ENCODE measurements at regions not wholly inside any gene's neighbourhood (a gene's known extent, or its start where the extent isn't known, plus 50 kb on each side); places are given as distances from the start of the nearest gene placed in this dataset.

DNA sequence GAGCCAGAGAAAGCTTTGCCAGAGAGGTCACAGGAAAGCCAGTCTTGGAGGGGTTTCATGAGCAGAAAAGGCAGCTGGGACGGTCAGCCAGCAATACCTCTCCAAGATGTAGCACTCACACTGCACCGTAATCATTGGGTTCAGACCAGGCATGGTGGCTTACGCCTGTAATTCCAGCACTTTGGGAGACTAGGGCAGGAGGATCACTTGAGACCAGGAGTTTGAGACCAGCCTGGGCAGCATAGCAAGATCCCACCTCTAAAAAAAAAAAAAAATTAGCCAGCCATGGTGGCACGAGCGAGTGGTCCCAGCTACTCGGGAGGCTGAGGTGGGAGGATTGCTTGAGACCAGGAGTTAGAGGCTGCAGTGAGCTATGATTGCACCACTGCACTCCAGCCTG is 90.2 kb upstream of the CUX1 start:
- no peak for TF ChIP-seq POLR2A (IDR thresholded peaks at IDR 0.05; ENCODE audit: low read depth, low read length)
- TF ChIP-seq MAX (IDR thresholded peaks at IDR 0.05; ENCODE audit: insufficient read depth, insufficient read length), result no peak
